ENCODE measurements at regions not wholly inside any gene's neighbourhood (a gene's known extent, or its start where the extent isn't known, plus 50 kb on each side); places are given as distances from the start of the nearest gene placed in this dataset.

DNA sequence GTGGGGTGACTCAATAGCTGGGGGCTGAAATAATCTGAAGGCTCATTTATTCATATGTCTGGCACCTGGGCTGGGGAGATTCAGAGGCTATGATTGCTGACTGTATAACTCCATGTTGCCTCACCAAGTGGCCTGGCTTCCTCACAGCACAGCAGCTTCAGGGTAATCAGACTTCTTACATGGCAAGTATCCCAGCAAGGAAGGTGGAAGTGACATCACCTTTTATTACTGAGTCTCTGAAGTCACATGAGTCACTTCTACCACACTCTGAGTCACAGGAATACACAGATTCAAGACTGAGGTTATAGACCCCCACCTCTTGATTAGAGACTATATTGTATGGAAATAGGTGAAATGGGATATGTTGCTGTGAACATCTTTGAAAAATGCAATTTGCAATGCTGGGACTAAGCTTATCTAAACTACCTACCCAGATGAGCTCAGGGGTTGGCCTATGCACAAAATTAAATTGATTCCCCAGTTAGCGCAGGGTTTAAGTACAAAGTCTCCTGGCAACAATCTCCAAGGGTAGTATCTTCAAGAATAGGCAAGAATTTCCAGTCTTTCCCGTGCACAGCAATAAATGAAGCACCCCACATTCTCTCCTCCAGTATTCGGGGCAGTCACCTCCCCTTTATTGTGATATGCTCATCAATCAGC, 553.1 kb downstream of the LRRC70 start:
- Histone ChIP-seq H3K27ac (no peak overlapping the region), H3K4me3 (no peak overlapping the region), H3K9me3 (no peaks in the 10 kb centered on the region), H3K36me3 (no peaks in the 10 kb centered on the region), H3K4me1 (no peaks in the 10 kb centered on the region), H3K27me3 (no peaks in the 10 kb centered on the region)
- TF ChIP-seq, protein P1, sequence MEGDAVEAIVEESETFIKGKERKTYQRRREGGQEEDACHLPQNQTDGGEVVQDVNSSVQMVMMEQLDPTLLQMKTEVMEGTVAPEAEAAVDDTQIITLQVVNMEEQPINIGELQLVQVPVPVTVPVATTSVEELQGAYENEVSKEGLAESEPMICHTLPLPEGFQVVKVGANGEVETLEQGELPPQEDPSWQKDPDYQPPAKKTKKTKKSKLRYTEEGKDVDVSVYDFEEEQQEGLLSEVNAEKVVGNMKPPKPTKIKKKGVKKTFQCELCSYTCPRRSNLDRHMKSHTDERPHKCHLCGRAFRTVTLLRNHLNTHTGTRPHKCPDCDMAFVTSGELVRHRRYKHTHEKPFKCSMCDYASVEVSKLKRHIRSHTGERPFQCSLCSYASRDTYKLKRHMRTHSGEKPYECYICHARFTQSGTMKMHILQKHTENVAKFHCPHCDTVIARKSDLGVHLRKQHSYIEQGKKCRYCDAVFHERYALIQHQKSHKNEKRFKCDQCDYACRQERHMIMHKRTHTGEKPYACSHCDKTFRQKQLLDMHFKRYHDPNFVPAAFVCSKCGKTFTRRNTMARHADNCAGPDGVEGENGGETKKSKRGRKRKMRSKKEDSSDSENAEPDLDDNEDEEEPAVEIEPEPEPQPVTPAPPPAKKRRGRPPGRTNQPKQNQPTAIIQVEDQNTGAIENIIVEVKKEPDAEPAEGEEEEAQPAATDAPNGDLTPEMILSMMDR (IDR thresholded peaks at IDR 0.05): no peak
- no peak for DNase-seq (ENCODE audit: low spot score in 2 of 2)
- intact Hi-C loops (cut with DNase I): no loop called here

DNA sequence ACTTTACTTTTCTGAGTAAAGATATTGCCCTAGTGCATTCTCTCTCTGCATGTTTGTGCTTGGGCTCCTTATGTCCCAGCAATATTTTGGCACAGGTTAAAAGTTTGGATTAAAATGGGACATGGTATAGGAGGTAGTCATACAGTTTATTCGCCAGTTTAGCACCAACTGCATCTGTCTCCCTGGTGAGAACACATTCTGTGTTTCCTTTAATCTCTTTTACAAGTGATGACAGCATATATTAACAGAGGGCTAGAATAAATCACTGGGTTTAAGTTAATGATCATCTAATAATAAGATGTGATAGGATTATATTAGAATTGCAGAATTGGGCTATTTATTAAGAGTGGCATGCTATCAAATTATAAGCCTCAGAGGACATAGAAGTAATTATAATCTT, 550.1 kb downstream of the LRRC70 start:
- Histone ChIP-seq H3K4me3 (no peak overlapping the region), H3K4me1 (no peaks in the 10 kb centered on the region), H3K27me3 (no peaks in the 10 kb centered on the region), H3K9me3 (no peaks in the 10 kb centered on the region), H3K36me3 (no peaks in the 10 kb centered on the region), H3K27ac (no peak overlapping the region)
- TF ChIP-seq, protein P1 (IDR thresholded peaks at IDR 0.05): no peak
- intact Hi-C loops (cut with DNase I): no loop called here
- DNase-seq (ENCODE audit: low spot score in 2 of 2): no peak

- Histone ChIP-seq H3K27me3 (no peaks in the 10 kb centered on the region), H3K27ac (no peak overlapping the region), H3K4me1 (no peaks in the 10 kb centered on the region), H3K9me3 (no peaks in the 10 kb centered on the region), H3K4me3 (no peak overlapping the region), H3K36me3 (no peaks in the 10 kb centered on the region)
- intact Hi-C loops (cut with DNase I): no loop called here
- no peak for DNase-seq (ENCODE audit: low spot score in 2 of 2)
- TF ChIP-seq, protein P1 (IDR thresholded peaks at IDR 0.05): no peak
Observed at GRCh38 chr5:63128018-63128417, 549.4 kb downstream of the LRRC70 start.

DNA sequence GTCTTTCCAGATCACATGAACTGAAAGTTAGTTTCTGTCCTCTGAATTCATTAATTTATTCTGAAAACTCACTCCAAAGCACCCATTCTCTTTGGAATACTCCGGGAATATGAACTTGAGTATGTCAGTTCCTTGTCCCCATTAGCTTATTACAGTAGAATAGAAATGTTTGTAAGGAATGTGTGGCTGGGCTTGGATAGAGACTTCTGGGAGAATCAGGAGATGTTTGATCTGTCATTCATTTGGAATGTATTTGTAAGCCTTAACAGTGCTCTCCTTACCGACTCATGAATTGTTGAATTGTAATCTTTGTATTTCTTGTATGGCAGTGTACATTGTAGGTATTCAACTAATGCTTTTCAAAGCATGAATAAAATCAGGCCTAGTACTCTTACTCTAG, 548.4 kb downstream of the LRRC70 start:
- no peak overlapping the region for H3K27ac ChIP-seq

GRCh38 chr5:63125862-63126261, 547.2 kb downstream of the LRRC70 start:
- intact Hi-C loops (cut with DNase I): no loop called here
- no peaks in the 10 kb centered on the region for H3K4me1 ChIP-seq
- no peaks in the 10 kb centered on the region for H3K36me3 ChIP-seq
- H3K27me3 ChIP-seq: no peaks in the 10 kb centered on the region
- H3K4me3 ChIP-seq: no peak overlapping the region
- TF ChIP-seq, protein P1 (IDR thresholded peaks at IDR 0.05): peak in 2 of 3 experiments; percentile 16 to 26
- DNase-seq (ENCODE audit: low spot score in 2 of 2): no peak
- no peaks in the 10 kb centered on the region for H3K9me3 ChIP-seq
- H3K27ac ChIP-seq: no peak overlapping the region

More for the DNA sequence above, 548.4 kb downstream of the LRRC70 start:
- no peaks in the 10 kb centered on the region for H3K9me3 ChIP-seq
- TF ChIP-seq, protein P1 (IDR thresholded peaks at IDR 0.05): no peak
- H3K4me3 ChIP-seq: no peak overlapping the region
- no peak for DNase-seq (ENCODE audit: low spot score in 2 of 2)
- H3K27me3 ChIP-seq: no peaks in the 10 kb centered on the region
- intact Hi-C loops (cut with DNase I): no loop called here
- H3K36me3 ChIP-seq: no peaks in the 10 kb centered on the region
- H3K4me1 ChIP-seq: no peaks in the 10 kb centered on the region

GRCh38 chr5:63125392-63125791, 546.8 kb downstream of the LRRC70 start:
- intact Hi-C loops (cut with DNase I): no loop called here
- TF ChIP-seq, protein P1 (IDR thresholded peaks at IDR 0.05): no peak
- H3K4me3 ChIP-seq: no peak overlapping the region
- no peak for DNase-seq (ENCODE audit: low spot score in 2 of 2)
- no peaks in the 10 kb centered on the region for H3K4me1 ChIP-seq
- H3K9me3 ChIP-seq: no peaks in the 10 kb centered on the region
- H3K27me3 ChIP-seq: no peaks in the 10 kb centered on the region
- H3K36me3 ChIP-seq: no peaks in the 10 kb centered on the region
- no peak overlapping the region for H3K27ac ChIP-seq

All from ascending aorta (tissue), 2 donors.